ENCODE measurements at regions not wholly inside any gene's neighbourhood (a gene's known extent, or its start where the extent isn't known, plus 50 kb on each side); places are given as distances from the start of the nearest gene placed in this dataset.

GRCh38 chr1:111025109-111025508, 61.4 kb upstream of the LRIF1 start:
- BruUV-seq (replicated peaks) = no TSS peak
- no peaks in the 10 kb centered on the region for H3K27me3 ChIP-seq (ENCODE audit: insufficient read depth, low read depth)
- no peak overlapping the region for H3K27ac ChIP-seq
- no peak for DNase-seq
- CTCF ChIA-PET = no interaction called here
- TF ChIP-seq EZH2 (IDR thresholded peaks at IDR 0.05; ENCODE audit: low read depth) (no peak), CTCF (conservative IDR thresholded peaks at IDR 0.05) (no peak)
- H3K9me3 ChIP-seq (ENCODE audit: insufficient read depth, low read depth) = no peaks in the 10 kb centered on the region
- H3K79me2 ChIP-seq (ENCODE audit: low read depth) = no peaks in the 10 kb centered on the region
- no peaks in the 10 kb centered on the region for H3K4me1 ChIP-seq (replicated peaks; ENCODE audit: insufficient read depth)
- H3K36me3 ChIP-seq (ENCODE audit: low read depth) = no peaks in the 10 kb centered on the region
- no peak overlapping the region for H3K4me3 ChIP-seq
- POLR2A ChIA-PET (ENCODE audit: unreplicated experiment) = no interaction called here
- no peaks in the 10 kb centered on the region for H3F3A ChIP-seq (ENCODE audit: insufficient read depth, low read depth)
- H3K4me2 ChIP-seq = no peak overlapping the region
- no peak overlapping the region for H2AFZ ChIP-seq
- no peaks in the 10 kb centered on the region for H4K20me1 ChIP-seq (ENCODE audit: insufficient read depth)
- intact Hi-C loops (cut with micrococcal nuclease; ENCODE audit: unreplicated experiment) = no loop called here
- H3K9me2 ChIP-seq (ENCODE audit: insufficient read depth) = no peaks in the 10 kb centered on the region

GRCh38 chr1:111015222-111015621, 51.5 kb upstream of the LRIF1 start:
- Histone ChIP-seq H3F3A (ENCODE audit: insufficient read depth, low read depth) (no peaks in the 10 kb centered on the region), H3K79me2 (ENCODE audit: low read depth) (no peaks in the 10 kb centered on the region), H3K27me3 (ENCODE audit: insufficient read depth, low read depth) (peaks cover 16% of the 10 kb centered on the region; the same call in 1 of the 2 replicates), H2AFZ (no peak overlapping the region), H3K4me1 (replicated peaks; ENCODE audit: insufficient read depth) (no peaks in the 10 kb centered on the region), H3K36me3 (ENCODE audit: low read depth) (no peaks in the 10 kb centered on the region), H3K4me3 (no peak overlapping the region), H3K4me2 (no peak overlapping the region), H4K20me1 (ENCODE audit: insufficient read depth) (no peaks in the 10 kb centered on the region), H3K9me3 (ENCODE audit: insufficient read depth, low read depth) (no peaks in the 10 kb centered on the region), H3K9me2 (ENCODE audit: insufficient read depth) (no peaks in the 10 kb centered on the region; the same call in 1 of the 2 replicates), H3K27ac (no peak overlapping the region)
- ChIA-PET CTCF (no interaction called here), POLR2A (ENCODE audit: unreplicated experiment) (no interaction called here)
- TF ChIP-seq EZH2 (IDR thresholded peaks at IDR 0.05; ENCODE audit: low read depth) (no peak), CTCF (conservative IDR thresholded peaks at IDR 0.05) (peak; percentile 37; the same call in 1 of the 2 replicates)
- no peak for DNase-seq
- BruUV-seq (replicated peaks) = no TSS peak
- intact Hi-C loops (cut with micrococcal nuclease; ENCODE audit: unreplicated experiment) = no loop called here
